HEK293T (cell line): ENCODE measurements at regions not wholly inside any gene's neighbourhood (a gene's known extent, or its start where the extent isn't known, plus 50 kb on each side); places are given as distances from the start of the nearest gene placed in this dataset.

Experiments used
- BHLHE40 ChIP-seq: fragments of 450-650 bp; IDR thresholded peaks from 2 replicates; pipeline ENCODE4 v1.6.1; 2016; ENCODE audit warnings: mild to moderate bottlenecking, moderate library complexity, borderline replicate concordance
- ELF4 ChIP-seq: fragments of 450-650 bp; IDR thresholded peaks from 2 replicates; pipeline ENCODE4 v1.6.1; 2017; ENCODE audit warnings: antibody characterized with exemption
- FOXM1 ChIP-seq: fragments of 450-650 bp; IDR thresholded peaks from 2 replicates; pipeline ENCODE4 v1.6.1; 2017; ENCODE audit warnings: mild to moderate bottlenecking, borderline replicate concordance
- HDGF ChIP-seq: fragments of 450-650 bp; IDR thresholded peaks from 2 replicates; pipeline ENCODE4 v1.6.1; 2017; ENCODE audit warnings: antibody characterized with exemption, borderline replicate concordance
- NFRKB ChIP-seq: fragments of 450-650 bp; IDR thresholded peaks from 2 replicates; pipeline ENCODE4 v1.6.1; 2016; ENCODE audit warnings: mild to moderate bottlenecking, moderate library complexity
- TARDBP ChIP-seq: fragments of 450-650 bp; IDR thresholded peaks from 2 replicates; pipeline ENCODE4 v1.6.1; 2016

GRCh38 chr16:77668201-77668600 lies 54.1 kb upstream of the NUDT7 start:
- no peak for TF ChIP-seq NFRKB
- no peak for TF ChIP-seq ELF4
- TF ChIP-seq FOXM1 = no peak
- no peak for TF ChIP-seq HDGF
- TF ChIP-seq BHLHE40 = no peak
- TF ChIP-seq TARDBP = no peak
